Epithelial cell of proximal tubule (primary cell): ENCODE measurements at regions not wholly inside any gene's neighbourhood (a gene's known extent, or its start where the extent isn't known, plus 50 kb on each side); places are given as distances from the start of the nearest gene placed in this dataset.

Experiments
- DNase-seq: peaks from one replicate; pipeline ENCODE4 v3.0.0-alpha.2; 2011; ENCODE audit warnings: low read depth
- H3K4me3 ChIP-seq: 2 replicates; pipeline ENCODE4 v1.5.1; 2011; ENCODE audit warnings: low read depth, mild to moderate bottlenecking, low read length
- CTCF ChIP-seq: conservative IDR thresholded peaks from 2 replicates; pipeline ENCODE4 v1.5.1; 2012; ENCODE audit warnings: low read depth, mild to moderate bottlenecking, low read length

GRCh38 chr1:177609953-177610352 lies 359.9 kb downstream of the SEC16B start:
- DNase-seq, result no peak
- no peak for TF ChIP-seq CTCF
- H3K4me3 ChIP-seq, result no peak overlapping the region

- no peak for DNase-seq
- TF ChIP-seq CTCF, result no peak
- no peak overlapping the region for H3K4me3 ChIP-seq
These were observed 368.9 kb downstream of the SEC16B start for GRCh38 chr1:177600936-177601335.

GRCh38 chr1:177600321-177600720 lies 369.5 kb downstream of the SEC16B start:
- no peak overlapping the region for H3K4me3 ChIP-seq
- DNase-seq, result no peak
- TF ChIP-seq CTCF, result no peak

- no peak for TF ChIP-seq CTCF
- no peak overlapping the region for H3K4me3 ChIP-seq
- DNase-seq, result no peak
These were observed 372.5 kb downstream of the SEC16B start for GRCh38 chr1:177597393-177597792.

- DNase-seq, result no peak
- no peak for TF ChIP-seq CTCF
- H3K4me3 ChIP-seq, result no peak overlapping the region
These were observed 373.4 kb downstream of the SEC16B start for GRCh38 chr1:177596485-177596884.

GRCh38 chr1:177593105-177593504 lies 376.8 kb downstream of the SEC16B start:
- no peak for TF ChIP-seq CTCF
- DNase-seq, result no peak

GRCh38 chr1:177592624-177593023 lies 377.2 kb downstream of the SEC16B start:
- no peak for DNase-seq
- H3K4me3 ChIP-seq, result no peak overlapping the region
- no peak for TF ChIP-seq CTCF

More at GRCh38 chr1:177593105-177593504, 376.8 kb downstream of the SEC16B start:
- no peak overlapping the region for H3K4me3 ChIP-seq
